Breast epithelium (tissue), 4 donors: ENCODE measurements at regions not wholly inside any gene's neighbourhood (a gene's known extent, or its start where the extent isn't known, plus 50 kb on each side); places are given as distances from the start of the nearest gene placed in this dataset.

Source experiments
- DNase-seq, 2 donors: peaks; one replicate each; pipeline ENCODE4 v3.0.0-alpha.2; 2019; ENCODE audit warnings: low spot score in 2 of 2
- H3K27ac ChIP-seq, 2 donors: fragments of 200-600 bp; sonication (generic) in 1 of 2; one replicate each; pipeline ENCODE4 v1.5.1; 2016 to 2019; ENCODE audit warnings: mild to moderate bottlenecking in 1 of 2
- H3K27me3 ChIP-seq, 2 donors: fragments of 200-600 bp; sonication (generic) in 1 of 2; one replicate each; pipeline versions ENCODE4 v1.5.1 to v1.6.0; 2017 to 2019; ENCODE audit warnings: control low read depth in 1 of 2, mild to moderate bottlenecking in 1 of 2
- H3K36me3 ChIP-seq: fragments of 200-600 bp; one replicate; pipeline ENCODE4 v1.5.1; 2019
- H3K4me1 ChIP-seq, 2 donors: fragments of 200-600 bp; sonication (generic); one replicate each; pipeline ENCODE4 v1.5.1; 2016 to 2019; ENCODE audit warnings: control low read depth in 1 of 2
- H3K4me3 ChIP-seq, 3 donors: fragments of 200-600 bp; sonication (generic); 1 replicate in 2 of 3; 2 replicates in 1 of 3; pipeline ENCODE4 v1.5.1; 2016 to 2019; ENCODE audit warnings: mild to moderate bottlenecking in 3 of 3, moderate library complexity in 2 of 3
- H3K9me3 ChIP-seq, 2 donors: fragments of 200-600 bp; sonication (generic) in 1 of 2; one replicate each; pipeline ENCODE4 v1.5.1; 2016 to 2019; ENCODE audit warnings: control low read depth in 1 of 2
- CTCF ChIP-seq, 3 donors: fragments of 450-650 bp; IDR thresholded peaks; one replicate each; pipeline ENCODE4 v1.5.1; 2016 to 2017; ENCODE audit warnings: antibody characterized with exemption in 3 of 3, mild to moderate bottlenecking in 3 of 3, moderate library complexity in 3 of 3
- POLR2A ChIP-seq: fragments of 450-650 bp; IDR thresholded peaks from one replicate; pipeline ENCODE4 v1.6.1; 2016; ENCODE audit warnings: antibody characterized with exemption, mild to moderate bottlenecking, moderate library complexity
- POLR2AphosphoS5 ChIP-seq, 3 donors: sonication (generic); formaldehyde crosslinking; IDR thresholded peaks; one replicate each; pipeline ENCODE4 v1.6.1; 2017; ENCODE audit warnings: antibody characterized with exemption in 3 of 3
- intact Hi-C: fragments of 100-400 bp; cut with DNase I; formaldehyde crosslinking; loops from one replicate; pipeline ENCODE4 v1.15.1; 2023; ENCODE audit warnings: low total_unique reads

GRCh38 chr1:195306281-195306680 is 1302.0 kb downstream of the KCNT2 start:
- Histone ChIP-seq H3K9me3 (no peaks in the 10 kb centered on the region), H3K36me3 (no peaks in the 10 kb centered on the region), H3K4me3 (no peak overlapping the region), H3K4me1 (no peaks in the 10 kb centered on the region), H3K27me3 (no peaks in the 10 kb centered on the region), H3K27ac (no peak overlapping the region)
- TF ChIP-seq CTCF (IDR thresholded peaks at IDR 0.05) (no peak), POLR2A (no peak), POLR2AphosphoS5 (IDR thresholded peaks at IDR 0.05) (no peak)
- DNase-seq, result no peak
- intact Hi-C loops, result no loop called here

- H3K27me3 ChIP-seq, result no peaks in the 10 kb centered on the region
- DNase-seq, result no peak
- H3K36me3 ChIP-seq, result no peaks in the 10 kb centered on the region
- TF ChIP-seq POLR2A (no peak), CTCF (IDR thresholded peaks at IDR 0.05) (no peak), POLR2AphosphoS5 (IDR thresholded peaks at IDR 0.05) (no peak)
- no peak overlapping the region for H3K4me3 ChIP-seq
- no peak overlapping the region for H3K27ac ChIP-seq
- intact Hi-C loops, result no loop called here
- H3K4me1 ChIP-seq, result no peaks in the 10 kb centered on the region
- no peaks in the 10 kb centered on the region for H3K9me3 ChIP-seq
These were observed 1313.3 kb downstream of the KCNT2 start for GRCh38 chr1:195294911-195295310.

GRCh38 chr1:195278644-195279043 is 1329.6 kb downstream of the KCNT2 start:
- intact Hi-C loops, result no loop called here
- no peaks in the 10 kb centered on the region for H3K4me1 ChIP-seq
- H3K27ac ChIP-seq, result no peak overlapping the region
- TF ChIP-seq POLR2AphosphoS5 (IDR thresholded peaks at IDR 0.05), result no peak
- no peak for TF ChIP-seq POLR2A
- TF ChIP-seq CTCF (IDR thresholded peaks at IDR 0.05), result no peak
- no peak overlapping the region for H3K4me3 ChIP-seq
- no peaks in the 10 kb centered on the region for H3K9me3 ChIP-seq
- no peaks in the 10 kb centered on the region for H3K27me3 ChIP-seq
- DNase-seq, result no peak
- no peaks in the 10 kb centered on the region for H3K36me3 ChIP-seq

- H3K27ac ChIP-seq, result no peak overlapping the region
These were observed 1332.5 kb downstream of the KCNT2 start for GRCh38 chr1:195275710-195276109.

GRCh38 chr1:195251900-195252299 is 1356.3 kb downstream of the KCNT2 start:
- TF ChIP-seq POLR2AphosphoS5 (IDR thresholded peaks at IDR 0.05) (no peak), POLR2A (no peak), CTCF (IDR thresholded peaks at IDR 0.05) (no peak)
- Histone ChIP-seq H3K4me1 (no peaks in the 10 kb centered on the region), H3K36me3 (no peaks in the 10 kb centered on the region), H3K9me3 (no peaks in the 10 kb centered on the region), H3K27me3 (no peaks in the 10 kb centered on the region), H3K27ac (no peak overlapping the region), H3K4me3 (no peak overlapping the region)
- DNase-seq, result no peak
- intact Hi-C loops, result no loop called here

More at GRCh38 chr1:195275710-195276109, 1332.5 kb downstream of the KCNT2 start:
- DNase-seq, result no peak
- no peak for TF ChIP-seq POLR2A
- TF ChIP-seq CTCF (IDR thresholded peaks at IDR 0.05), result no peak
- TF ChIP-seq POLR2AphosphoS5 (IDR thresholded peaks at IDR 0.05), result no peak
- Histone ChIP-seq H3K9me3 (no peaks in the 10 kb centered on the region), H3K4me1 (no peaks in the 10 kb centered on the region), H3K4me3 (no peak overlapping the region), H3K36me3 (no peaks in the 10 kb centered on the region), H3K27me3 (no peaks in the 10 kb centered on the region)
- intact Hi-C loops, result no loop called here
